RWPE1 (cell line): ENCODE measurements at regions not wholly inside any gene's neighbourhood (a gene's known extent, or its start where the extent isn't known, plus 50 kb on each side); places are given as distances from the start of the nearest gene placed in this dataset.
"Not testable (repeated sequence)": the region's sequence is repeated elsewhere in the genome, so short reads cannot be mapped to it uniquely, and the experiment has no call there.

Experiments
- CTCF ChIA-PET: fragments of 350-600 bp; sonication (Branson Sonifier 250); formaldehyde crosslinking; extraction: SDS; loops from one replicate; lab custom pipeline; 2021; lab: Yijun Ruan, JAX
- POLR2A ChIA-PET: fragments of 400-600 bp; formaldehyde crosslinking; extraction: SDS; loops from one replicate; lab custom pipeline; 2020; ENCODE audit warnings: antibody characterized with exemption; ENCODE audit not compliant: low non-redundant PET; lab: Yijun Ruan, JAX
- DNase-seq: peaks from one replicate; pipeline ENCODE4 v3.0.0; 2012; ENCODE audit warnings: low spot score
- H3K27ac ChIP-seq: fragments of 450-650 bp; 2 replicates; pipeline ENCODE4 v1.5.1; 2017
- TF ChIP-seq, protein P1 (sequence below): fragments of 450-650 bp; conservative IDR thresholded peaks from 2 replicates; pipeline ENCODE4 v1.5.1; 2017; ENCODE audit warnings: low read depth, mild to moderate bottlenecking

DNA sequence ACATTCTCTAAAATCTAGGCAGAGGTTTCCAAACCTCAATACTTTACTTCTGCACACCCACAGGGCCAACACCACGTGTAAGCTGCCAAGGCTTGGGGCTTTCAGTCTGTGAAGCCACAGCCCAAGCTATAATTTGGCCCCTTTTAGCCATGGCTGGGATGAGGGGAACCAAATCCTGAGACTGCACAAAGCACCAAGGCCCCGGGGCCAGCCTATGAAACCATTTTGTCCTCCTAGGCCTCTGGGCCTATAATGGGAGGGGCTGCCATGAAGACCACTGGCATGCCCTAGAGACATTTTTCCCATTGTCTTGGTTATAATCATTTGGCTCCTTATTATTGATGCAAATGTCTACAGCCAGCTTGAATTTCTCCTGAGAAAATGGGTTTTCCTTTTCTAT is 513.0 kb upstream of the ADGRB3 start:
- CTCF ChIA-PET, result no interaction called here
- DNase-seq, result no peak
- POLR2A ChIA-PET, result no interaction called here
- no peak overlapping the region for H3K27ac ChIP-seq
- TF ChIP-seq, protein P1, sequence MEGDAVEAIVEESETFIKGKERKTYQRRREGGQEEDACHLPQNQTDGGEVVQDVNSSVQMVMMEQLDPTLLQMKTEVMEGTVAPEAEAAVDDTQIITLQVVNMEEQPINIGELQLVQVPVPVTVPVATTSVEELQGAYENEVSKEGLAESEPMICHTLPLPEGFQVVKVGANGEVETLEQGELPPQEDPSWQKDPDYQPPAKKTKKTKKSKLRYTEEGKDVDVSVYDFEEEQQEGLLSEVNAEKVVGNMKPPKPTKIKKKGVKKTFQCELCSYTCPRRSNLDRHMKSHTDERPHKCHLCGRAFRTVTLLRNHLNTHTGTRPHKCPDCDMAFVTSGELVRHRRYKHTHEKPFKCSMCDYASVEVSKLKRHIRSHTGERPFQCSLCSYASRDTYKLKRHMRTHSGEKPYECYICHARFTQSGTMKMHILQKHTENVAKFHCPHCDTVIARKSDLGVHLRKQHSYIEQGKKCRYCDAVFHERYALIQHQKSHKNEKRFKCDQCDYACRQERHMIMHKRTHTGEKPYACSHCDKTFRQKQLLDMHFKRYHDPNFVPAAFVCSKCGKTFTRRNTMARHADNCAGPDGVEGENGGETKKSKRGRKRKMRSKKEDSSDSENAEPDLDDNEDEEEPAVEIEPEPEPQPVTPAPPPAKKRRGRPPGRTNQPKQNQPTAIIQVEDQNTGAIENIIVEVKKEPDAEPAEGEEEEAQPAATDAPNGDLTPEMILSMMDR, result no peak

DNA sequence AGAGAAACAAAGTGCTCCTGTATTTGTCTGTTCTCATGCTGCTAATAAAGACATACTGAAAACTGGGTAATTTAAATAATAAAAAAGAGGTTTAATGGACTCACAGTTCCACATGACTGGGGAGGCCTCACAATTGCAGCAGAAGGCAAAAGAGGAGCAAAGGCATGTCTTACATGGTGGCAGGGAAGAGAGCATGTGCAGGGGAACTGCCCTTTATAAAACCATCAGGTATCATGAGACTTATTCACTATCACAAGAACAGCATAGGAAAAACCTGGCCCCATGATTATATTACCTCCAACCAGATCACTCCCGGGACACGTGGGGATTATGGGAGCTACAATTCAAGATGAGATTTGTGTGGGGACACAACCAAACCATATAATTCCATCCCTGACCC is 514.1 kb upstream of the ADGRB3 start:
- CTCF ChIA-PET, POLR2A ChIA-PET, DNase-seq, H3K27ac ChIP-seq: not testable (repeated sequence)

DNA sequence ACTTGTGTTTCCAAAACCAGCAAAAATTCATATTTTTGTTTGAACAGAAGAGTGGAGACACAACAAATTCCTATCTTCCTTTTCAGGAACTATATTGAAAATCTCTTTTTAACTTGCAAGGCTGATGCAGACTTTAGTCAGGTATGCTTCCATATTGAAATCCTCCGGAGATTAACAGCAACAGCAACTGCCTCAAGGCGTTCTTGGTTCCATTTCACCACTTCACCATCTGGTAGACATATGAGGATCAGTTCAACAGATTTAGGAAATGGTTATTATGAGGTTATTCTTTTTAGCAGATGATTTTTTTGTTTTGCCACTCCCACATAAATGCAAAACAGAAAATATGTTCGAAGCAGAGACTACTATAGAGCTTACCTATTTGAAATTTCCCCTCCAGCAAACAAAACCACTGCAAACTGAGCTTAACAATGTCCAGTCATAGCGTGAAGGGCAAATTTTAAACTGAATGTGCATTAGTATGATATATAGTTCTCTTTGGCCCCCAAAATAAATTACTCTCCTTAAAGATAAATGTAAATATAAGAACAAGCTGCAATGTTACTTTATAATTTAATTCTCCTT is 520.5 kb upstream of the ADGRB3 start:
- TF ChIP-seq, protein P1, result no peak
- no peak for DNase-seq
- ChIA-PET CTCF (no interaction called here), POLR2A (no interaction called here)
- H3K27ac ChIP-seq, result no peak overlapping the region

DNA sequence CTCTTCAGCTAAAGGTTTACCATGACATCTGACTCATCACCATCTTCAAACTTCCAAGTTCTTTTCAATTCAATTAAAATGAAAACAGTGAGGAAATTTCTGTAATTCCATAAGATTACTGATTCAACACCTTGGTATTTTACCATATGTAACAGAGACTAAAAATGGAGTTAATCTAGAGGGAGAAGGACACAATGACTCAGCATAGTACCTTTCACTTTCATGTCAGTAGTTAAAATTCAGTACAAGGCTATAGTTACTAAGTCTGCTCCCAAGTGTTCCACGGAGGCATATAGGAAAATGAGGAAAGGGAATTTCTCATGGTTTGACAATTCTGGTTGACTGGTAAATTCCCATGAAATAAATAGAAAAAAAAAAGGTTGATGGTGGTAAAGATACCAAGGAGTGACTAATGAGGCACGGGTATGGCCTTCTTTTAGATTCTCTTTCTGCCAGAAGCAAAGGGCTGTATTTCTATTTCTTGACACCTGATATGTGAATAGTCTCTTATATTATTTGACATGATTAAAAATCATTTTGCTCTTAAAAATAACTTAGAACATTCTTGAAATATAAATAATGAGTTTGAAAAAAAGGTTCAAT is 526.7 kb upstream of the ADGRB3 start:
- ChIA-PET CTCF (no interaction called here), POLR2A (no interaction called here)
- H3K27ac ChIP-seq, result no peak overlapping the region
- TF ChIP-seq, protein P1, result no peak
- peak; percentile 64 for DNase-seq

DNA sequence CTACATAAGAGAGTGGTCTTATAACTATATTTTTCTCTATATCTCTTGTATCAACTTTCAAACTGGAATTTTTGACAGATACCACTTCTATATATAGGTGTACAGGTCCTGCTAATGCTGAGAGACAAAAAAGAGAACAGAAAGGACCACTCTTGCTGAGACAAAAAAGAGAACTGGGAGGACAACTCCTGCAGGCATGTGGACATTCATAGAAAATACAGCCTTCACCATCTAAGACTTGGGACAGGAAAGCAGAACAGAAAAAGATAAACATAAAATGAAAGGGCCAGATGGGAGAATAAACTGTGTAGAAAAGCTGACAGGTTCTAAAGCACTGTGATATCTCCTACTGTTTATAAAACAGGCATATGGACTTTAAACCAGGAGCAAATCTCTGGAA is 541.0 kb upstream of the ADGRB3 start:
- H3K27ac ChIP-seq, result no peak overlapping the region
- CTCF ChIA-PET, result no interaction called here
- POLR2A ChIA-PET, result no interaction called here
- TF ChIP-seq, protein P1, result no peak
- DNase-seq, result no peak

DNA sequence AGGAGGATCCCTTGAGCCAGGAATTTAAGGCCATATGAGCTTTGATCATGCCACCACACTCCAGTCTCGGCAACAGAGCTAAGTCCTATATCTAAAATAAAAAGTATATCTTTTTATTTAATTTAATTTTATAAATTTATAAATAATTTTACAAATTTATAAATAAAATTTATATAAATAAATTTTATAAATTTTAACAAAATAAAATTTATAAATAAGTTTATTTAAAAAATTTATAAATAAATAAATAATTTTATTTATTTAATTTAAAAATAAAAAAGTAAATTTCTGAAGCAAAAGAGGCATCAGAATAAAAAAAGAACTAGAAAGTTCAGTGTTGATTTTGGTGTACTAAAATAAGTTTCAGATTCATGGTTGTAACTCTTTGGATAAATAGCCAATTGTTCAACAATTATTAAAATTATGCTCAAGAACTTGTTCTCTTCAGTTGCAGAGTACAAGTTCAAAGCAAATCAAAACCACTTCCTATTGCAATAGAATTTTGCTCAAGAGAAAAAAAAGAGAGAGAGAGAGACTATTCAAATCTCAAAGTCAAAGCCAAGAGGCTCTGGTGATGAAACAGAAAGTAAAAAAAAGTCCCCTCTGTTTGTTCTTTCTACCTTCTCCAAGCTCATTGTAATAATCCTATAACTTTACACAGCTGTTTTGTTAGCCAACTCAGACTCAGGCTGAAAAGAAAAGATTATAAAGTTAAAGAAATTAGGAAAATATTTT is 547.5 kb upstream of the ADGRB3 start:
- CTCF ChIA-PET, result no interaction called here
- no peak overlapping the region for H3K27ac ChIP-seq
- POLR2A ChIA-PET, result no interaction called here
- no peak for DNase-seq
- TF ChIP-seq, protein P1, result no peak

DNA sequence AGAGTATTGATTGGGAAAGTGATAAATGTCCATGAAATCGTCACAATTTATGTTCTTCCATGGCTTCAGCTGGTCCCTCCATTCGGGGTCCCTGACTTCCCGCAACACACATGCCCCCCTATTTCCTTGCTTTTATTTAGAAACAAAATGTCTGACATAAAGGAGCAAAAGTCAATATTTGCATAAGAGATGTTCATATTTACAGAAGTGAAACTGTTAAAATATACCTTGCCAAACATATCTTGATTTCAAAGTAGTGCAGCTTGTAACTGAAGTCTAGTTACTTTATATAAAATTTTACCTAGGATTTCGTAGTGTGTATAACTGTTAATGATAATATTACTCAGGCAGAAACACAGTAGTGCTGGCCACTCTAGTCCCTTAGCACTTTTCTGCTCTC is 548.9 kb upstream of the ADGRB3 start:
- ChIA-PET POLR2A (no interaction called here), CTCF (no interaction called here)
- DNase-seq, result no peak

DNA sequence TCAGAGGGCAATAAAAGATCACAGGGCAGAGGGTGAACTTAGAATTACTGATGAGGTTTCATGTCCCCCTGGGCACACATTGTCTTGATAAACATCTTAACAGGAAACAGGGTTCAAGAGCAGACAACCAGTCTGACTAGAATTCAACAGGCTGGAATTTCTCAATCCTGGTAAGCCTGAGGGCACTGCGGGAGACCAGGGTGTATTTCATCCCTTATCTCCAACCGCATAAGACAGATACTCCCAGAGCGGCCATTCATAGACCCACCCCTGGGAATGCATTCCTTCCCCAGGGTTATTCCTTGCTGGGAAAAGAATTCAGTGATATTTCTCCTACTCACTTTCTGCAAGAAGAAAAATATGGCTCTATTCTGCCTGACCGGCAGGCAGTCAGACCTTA is 549.5 kb upstream of the ADGRB3 start:
- CTCF ChIA-PET, DNase-seq, POLR2A ChIA-PET, H3K27ac ChIP-seq: not testable (repeated sequence)

More for the DNA sequence above, 548.9 kb upstream of the ADGRB3 start:
- TF ChIP-seq, protein P1, result no peak
- H3K27ac ChIP-seq, result no peak overlapping the region
